ENCODE measurements at regions not wholly inside any gene's neighbourhood (a gene's known extent, or its start where the extent isn't known, plus 50 kb on each side); places are given as distances from the start of the nearest gene placed in this dataset.

DNA sequence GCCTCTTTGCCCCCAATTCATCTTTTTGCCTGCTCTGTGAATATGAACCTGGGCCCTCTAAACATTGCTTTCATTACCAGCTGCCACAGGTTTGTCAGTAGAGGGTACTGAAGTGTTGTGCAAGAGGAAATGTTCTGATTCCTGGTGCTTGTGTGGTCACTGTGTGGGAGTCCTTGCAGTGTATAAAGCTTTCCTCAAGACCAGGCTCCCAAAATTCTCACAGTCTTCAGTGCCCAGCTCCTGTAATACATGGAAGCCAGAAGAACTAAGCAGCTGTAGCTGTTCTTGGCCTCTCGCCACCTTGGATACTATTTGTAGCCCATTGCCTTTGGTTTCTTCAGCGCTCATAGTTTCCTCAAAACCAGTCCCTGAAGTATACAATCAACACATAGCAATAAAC, 1046.2 kb downstream of the BRINP3 start:
- no peaks in the 10 kb centered on the region for H3K36me3 ChIP-seq (ENCODE audit: low read depth)
- no peaks in the 10 kb centered on the region for H3F3A ChIP-seq (ENCODE audit: insufficient read depth, low read depth)
- H4K20me1 ChIP-seq (ENCODE audit: insufficient read depth), result no peaks in the 10 kb centered on the region
- ChIA-PET POLR2A (ENCODE audit: unreplicated experiment) (no interaction called here), CTCF (no interaction called here)
- H3K27me3 ChIP-seq (ENCODE audit: insufficient read depth, low read depth), result no peaks in the 10 kb centered on the region
- no peak overlapping the region for H3K4me3 ChIP-seq
- TF ChIP-seq, protein P1, sequence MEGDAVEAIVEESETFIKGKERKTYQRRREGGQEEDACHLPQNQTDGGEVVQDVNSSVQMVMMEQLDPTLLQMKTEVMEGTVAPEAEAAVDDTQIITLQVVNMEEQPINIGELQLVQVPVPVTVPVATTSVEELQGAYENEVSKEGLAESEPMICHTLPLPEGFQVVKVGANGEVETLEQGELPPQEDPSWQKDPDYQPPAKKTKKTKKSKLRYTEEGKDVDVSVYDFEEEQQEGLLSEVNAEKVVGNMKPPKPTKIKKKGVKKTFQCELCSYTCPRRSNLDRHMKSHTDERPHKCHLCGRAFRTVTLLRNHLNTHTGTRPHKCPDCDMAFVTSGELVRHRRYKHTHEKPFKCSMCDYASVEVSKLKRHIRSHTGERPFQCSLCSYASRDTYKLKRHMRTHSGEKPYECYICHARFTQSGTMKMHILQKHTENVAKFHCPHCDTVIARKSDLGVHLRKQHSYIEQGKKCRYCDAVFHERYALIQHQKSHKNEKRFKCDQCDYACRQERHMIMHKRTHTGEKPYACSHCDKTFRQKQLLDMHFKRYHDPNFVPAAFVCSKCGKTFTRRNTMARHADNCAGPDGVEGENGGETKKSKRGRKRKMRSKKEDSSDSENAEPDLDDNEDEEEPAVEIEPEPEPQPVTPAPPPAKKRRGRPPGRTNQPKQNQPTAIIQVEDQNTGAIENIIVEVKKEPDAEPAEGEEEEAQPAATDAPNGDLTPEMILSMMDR (conservative IDR thresholded peaks at IDR 0.05), result no peak
- no peak for TF ChIP-seq EZH2 (IDR thresholded peaks at IDR 0.05; ENCODE audit: low read depth)
- intact Hi-C loops (cut with micrococcal nuclease; ENCODE audit: unreplicated experiment), result loop anchor here (10.0 kb wide), 1 partner anchor 1003 kb away; no protein-coding TSS in a partner anchor
- no peak for DNase-seq
- H3K79me2 ChIP-seq (ENCODE audit: low read depth), result no peaks in the 10 kb centered on the region
- BruUV-seq (replicated peaks), result no TSS peak
- H3K9me3 ChIP-seq (ENCODE audit: insufficient read depth, low read depth), result no peaks in the 10 kb centered on the region
- H3K27ac ChIP-seq, result no peak overlapping the region
- no peak overlapping the region for H3K4me2 ChIP-seq
- H2AFZ ChIP-seq, result no peak overlapping the region
- H3K4me1 ChIP-seq (replicated peaks; ENCODE audit: insufficient read depth), result no peaks in the 10 kb centered on the region
- no peaks in the 10 kb centered on the region for H3K9me2 ChIP-seq (ENCODE audit: insufficient read depth)

DNA sequence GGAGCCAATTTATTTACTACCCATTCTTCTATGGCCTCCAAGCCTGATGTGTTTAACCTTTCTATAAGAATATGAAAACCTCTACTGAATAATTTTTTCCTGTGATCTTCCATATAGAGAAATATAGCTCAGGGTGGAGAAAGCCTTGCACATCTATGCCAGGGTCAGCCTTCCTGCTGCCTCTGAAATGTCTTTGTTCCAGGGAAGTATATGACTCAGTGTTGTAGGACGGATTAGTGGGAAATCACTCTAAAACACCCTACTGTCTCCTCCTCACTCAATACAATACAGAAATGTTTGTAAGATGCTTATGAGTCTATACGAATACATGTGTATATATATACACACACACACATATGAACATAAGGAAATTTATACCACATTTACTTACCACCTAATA, 1044.9 kb downstream of the BRINP3 start:
- Histone ChIP-seq H3K79me2 (ENCODE audit: low read depth) (no peaks in the 10 kb centered on the region), H3K4me3 (no peak overlapping the region), H4K20me1 (ENCODE audit: insufficient read depth) (no peaks in the 10 kb centered on the region), H3K27me3 (ENCODE audit: insufficient read depth, low read depth) (no peaks in the 10 kb centered on the region), H3K36me3 (ENCODE audit: low read depth) (no peaks in the 10 kb centered on the region), H3K4me2 (no peak overlapping the region), H3K4me1 (replicated peaks; ENCODE audit: insufficient read depth) (no peaks in the 10 kb centered on the region), H3K9me3 (ENCODE audit: insufficient read depth, low read depth) (no peaks in the 10 kb centered on the region), H2AFZ (no peak overlapping the region), H3K27ac (no peak overlapping the region), H3F3A (ENCODE audit: insufficient read depth, low read depth) (no peaks in the 10 kb centered on the region), H3K9me2 (ENCODE audit: insufficient read depth) (no peaks in the 10 kb centered on the region)
- CTCF ChIA-PET, result no interaction called here
- intact Hi-C loops (cut with micrococcal nuclease; ENCODE audit: unreplicated experiment), result loop anchor here (10.0 kb wide), 1 partner anchor 1002 kb away; no protein-coding TSS in a partner anchor
- BruUV-seq (replicated peaks), result no TSS peak
- DNase-seq, result no peak
- POLR2A ChIA-PET (ENCODE audit: unreplicated experiment), result no interaction called here
- TF ChIP-seq EZH2 (IDR thresholded peaks at IDR 0.05; ENCODE audit: low read depth), result no peak
- TF ChIP-seq, protein P1 (conservative IDR thresholded peaks at IDR 0.05), result no peak

DNA sequence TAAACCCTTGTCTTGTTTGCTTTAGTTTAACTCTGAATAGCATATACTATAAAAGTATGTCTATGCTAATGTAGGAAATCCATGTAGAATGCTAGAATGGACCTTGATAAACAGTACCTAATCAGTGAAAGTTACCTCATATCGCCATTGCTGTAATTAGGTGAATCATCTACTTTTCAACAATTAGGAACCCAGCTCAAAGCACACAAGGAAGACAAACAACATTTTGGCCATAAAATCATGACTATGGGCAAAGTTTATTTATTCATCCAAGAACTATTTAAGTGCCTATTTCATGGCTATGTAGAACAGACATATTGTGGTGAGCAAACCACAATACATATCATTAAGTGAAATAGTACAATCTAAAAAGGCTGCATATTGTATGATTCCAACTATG, 1043.2 kb downstream of the BRINP3 start:
- intact Hi-C loops (cut with micrococcal nuclease; ENCODE audit: unreplicated experiment), result loop anchor here (10.0 kb wide), 1 partner anchor 1000 kb away; no protein-coding TSS in a partner anchor
- Histone ChIP-seq H3K4me2 (no peak overlapping the region), H3K4me1 (replicated peaks; ENCODE audit: insufficient read depth) (no peaks in the 10 kb centered on the region; the same call in 1 of the 2 replicates), H2AFZ (no peak overlapping the region), H3F3A (ENCODE audit: insufficient read depth, low read depth) (no peaks in the 10 kb centered on the region), H4K20me1 (ENCODE audit: insufficient read depth) (no peaks in the 10 kb centered on the region), H3K27me3 (ENCODE audit: insufficient read depth, low read depth) (no peaks in the 10 kb centered on the region), H3K79me2 (ENCODE audit: low read depth) (no peaks in the 10 kb centered on the region), H3K9me2 (ENCODE audit: insufficient read depth) (no peaks in the 10 kb centered on the region; the same call in 1 of the 2 replicates), H3K27ac (no peak overlapping the region), H3K4me3 (no peak overlapping the region), H3K9me3 (ENCODE audit: insufficient read depth, low read depth) (no peaks in the 10 kb centered on the region), H3K36me3 (ENCODE audit: low read depth) (no peaks in the 10 kb centered on the region)
- TF ChIP-seq EZH2 (IDR thresholded peaks at IDR 0.05; ENCODE audit: low read depth), result no peak
- TF ChIP-seq, protein P1 (conservative IDR thresholded peaks at IDR 0.05), result no peak
- CTCF ChIA-PET, result no interaction called here
- no peak for DNase-seq
- BruUV-seq (replicated peaks), result no TSS peak
- POLR2A ChIA-PET (ENCODE audit: unreplicated experiment), result no interaction called here

All from PC-9 (cell line).